ENCODE measurements at regions not wholly inside any gene's neighbourhood (a gene's known extent, or its start where the extent isn't known, plus 50 kb on each side); places are given as distances from the start of the nearest gene placed in this dataset.

DNA sequence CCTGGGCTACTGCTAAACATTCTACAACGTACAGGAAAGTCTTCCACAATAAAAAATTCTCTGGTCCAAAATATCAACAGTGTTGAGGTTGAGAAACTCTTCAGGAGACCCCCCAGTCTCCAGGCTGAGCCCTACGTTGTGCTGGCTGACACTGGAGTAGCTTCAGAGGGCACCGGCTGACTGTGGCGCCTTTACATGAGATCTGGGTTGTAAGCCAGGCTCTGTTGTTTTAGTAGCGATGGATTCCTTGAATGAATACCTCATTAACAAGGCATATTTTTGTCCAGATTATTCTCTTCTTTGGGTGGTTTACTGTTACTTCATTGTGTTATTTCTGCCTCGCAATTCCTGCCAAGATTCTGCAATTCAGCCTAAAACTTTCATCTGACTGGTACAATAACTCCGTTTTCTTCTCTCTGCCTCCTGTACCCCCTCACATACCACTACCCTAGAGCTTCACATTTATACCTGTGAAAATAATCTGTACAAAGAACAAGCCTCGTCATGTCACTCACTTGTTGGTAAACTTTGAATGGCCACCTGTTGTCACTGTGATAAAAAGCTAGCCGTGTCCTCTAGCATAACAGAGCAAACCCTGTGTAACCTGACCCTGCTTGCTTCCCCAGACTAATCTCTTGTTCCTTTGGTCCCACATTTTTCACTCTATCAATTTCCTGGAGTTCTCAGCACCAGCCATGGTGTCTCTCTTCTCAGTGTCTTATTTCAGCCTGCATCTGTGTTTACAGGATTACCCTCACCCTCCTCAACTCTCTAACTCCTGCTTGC, 1476.1 kb upstream of the TENM3 start:
- Histone ChIP-seq H3K27me3 (ENCODE audit: control insufficient read depth, insufficient read depth, low read length) (no peaks in the 10 kb centered on the region), H3K27ac (ENCODE audit: insufficient read depth, low read length, poor library complexity, severe bottlenecking) (no peak overlapping the region), H3K9me3 (ENCODE audit: control insufficient read depth in 2 of 2, low read length in 2 of 2) (peaks cover 0 to 10% of the 10 kb centered on the region in 2 experiments), H3K4me1 (ENCODE audit: control insufficient read depth, insufficient read depth, low read length, poor library complexity, severe bottlenecking) (no peaks in the 10 kb centered on the region), H3K4me3 (ENCODE audit: low read depth, low read length) (no peak overlapping the region), H3K36me3 (ENCODE audit: control insufficient read depth, insufficient read depth, low read length) (no peaks in the 10 kb centered on the region)
- ATAC-seq (ENCODE audit: low read depth in 2 of 2) (no peak), DNase-seq (no peak)
- H3K27ac Mint-ChIP-seq: peak overlapping the region in 1 of 3 donors; percentile 57
- H3K4me3 Mint-ChIP-seq: no peak overlapping the region
- no peaks in the 10 kb centered on the region for H3K27me3 Mint-ChIP-seq
- H3K36me3 Mint-ChIP-seq: peaks cover 3% of the 10 kb centered on the region
- no peaks in the 10 kb centered on the region for H3K4me1 Mint-ChIP-seq
- H3K9me3 Mint-ChIP-seq: peaks cover 0 to 19% (median 5%) of the 10 kb centered on the region in 7 donors

DNA sequence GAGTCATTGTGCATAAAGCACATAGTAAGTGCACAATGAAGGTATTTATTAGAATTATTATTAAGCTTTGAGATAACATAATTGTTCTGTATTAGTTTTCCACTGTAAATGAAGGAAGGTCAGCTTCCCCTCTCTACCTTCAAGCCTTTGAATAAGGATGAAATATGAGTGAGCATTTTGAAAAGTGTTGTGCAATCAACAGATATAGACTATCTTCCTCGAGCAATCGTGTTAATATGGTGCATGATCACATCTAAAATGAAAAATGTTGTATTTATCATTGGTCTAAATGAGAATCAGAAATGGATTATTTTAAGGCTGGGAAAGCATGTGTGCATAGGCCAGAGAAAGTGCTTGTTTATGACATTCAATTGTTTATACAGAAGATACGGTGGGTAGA, 1474.6 kb upstream of the TENM3 start:
- no peak overlapping the region for H3K4me3 Mint-ChIP-seq
- no peak overlapping the region for H3K27ac ChIP-seq (ENCODE audit: insufficient read depth, low read length, poor library complexity, severe bottlenecking)

GRCh38 chr4:180769791-180770190, 1473.4 kb upstream of the TENM3 start:
- Histone ChIP-seq H3K27ac (ENCODE audit: insufficient read depth, low read length, poor library complexity, severe bottlenecking) (no peak overlapping the region), H3K36me3 (ENCODE audit: control insufficient read depth, insufficient read depth, low read length) (no peaks in the 10 kb centered on the region), H3K4me1 (ENCODE audit: control insufficient read depth, insufficient read depth, low read length, poor library complexity, severe bottlenecking) (no peaks in the 10 kb centered on the region), H3K4me3 (ENCODE audit: low read depth, low read length) (no peak overlapping the region), H3K27me3 (ENCODE audit: control insufficient read depth, insufficient read depth, low read length) (no peaks in the 10 kb centered on the region), H3K9me3 (ENCODE audit: control insufficient read depth in 2 of 2, low read length in 2 of 2) (peaks cover 0 to 10% of the 10 kb centered on the region in 2 experiments)
- no peak overlapping the region for H3K27ac Mint-ChIP-seq
- no peak for ATAC-seq (ENCODE audit: low read depth in 2 of 2)
- H3K27me3 Mint-ChIP-seq: no peaks in the 10 kb centered on the region
- H3K4me3 Mint-ChIP-seq: no peak overlapping the region
- DNase-seq: no peak
- no peaks in the 10 kb centered on the region for H3K4me1 Mint-ChIP-seq
- H3K36me3 Mint-ChIP-seq: peaks cover 3% of the 10 kb centered on the region
- peaks cover 0 to 23% (median 5%) of the 10 kb centered on the region in 7 donors for H3K9me3 Mint-ChIP-seq

More for the DNA sequence above, 1474.6 kb upstream of the TENM3 start:
- Mint-ChIP-seq H3K27me3 (no peaks in the 10 kb centered on the region), H3K4me1 (no peaks in the 10 kb centered on the region), H3K27ac (no peak overlapping the region), H3K9me3 (peaks cover 0 to 23% (median 5%) of the 10 kb centered on the region in 7 donors), H3K36me3 (peaks cover 3% of the 10 kb centered on the region)
- Histone ChIP-seq H3K4me1 (ENCODE audit: control insufficient read depth, insufficient read depth, low read length, poor library complexity, severe bottlenecking) (no peaks in the 10 kb centered on the region), H3K4me3 (ENCODE audit: low read depth, low read length) (no peak overlapping the region), H3K9me3 (ENCODE audit: control insufficient read depth in 2 of 2, low read length in 2 of 2) (peaks cover 0 to 10% of the 10 kb centered on the region in 2 experiments), H3K36me3 (ENCODE audit: control insufficient read depth, insufficient read depth, low read length) (no peaks in the 10 kb centered on the region), H3K27me3 (ENCODE audit: control insufficient read depth, insufficient read depth, low read length) (no peaks in the 10 kb centered on the region)
- DNase-seq (no peak), ATAC-seq (ENCODE audit: low read depth in 2 of 2) (no peak)

DNA sequence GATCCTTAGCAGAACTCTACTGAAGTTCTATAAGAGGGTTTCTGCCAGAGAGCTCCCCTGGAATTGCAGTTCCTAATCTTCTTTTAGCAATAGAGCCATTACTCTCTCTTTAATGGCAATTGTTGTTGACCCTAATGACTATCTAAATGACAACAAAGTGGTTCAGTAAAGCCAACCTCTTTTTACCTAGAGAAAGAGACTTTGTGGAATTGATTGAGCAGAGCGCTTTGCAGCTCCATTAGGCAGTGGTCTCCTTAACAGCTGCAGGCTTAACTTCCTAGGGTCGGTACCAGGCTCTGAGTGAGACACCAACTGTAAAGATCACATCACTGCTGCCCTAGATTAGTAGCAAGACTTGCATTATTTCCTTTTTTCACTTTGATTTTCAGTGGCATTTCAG, 1472.9 kb upstream of the TENM3 start:
- Histone ChIP-seq H3K9me3 (ENCODE audit: control insufficient read depth in 2 of 2, low read length in 2 of 2) (peaks cover 0 to 10% of the 10 kb centered on the region in 2 experiments), H3K27me3 (ENCODE audit: control insufficient read depth, insufficient read depth, low read length) (no peaks in the 10 kb centered on the region), H3K4me1 (ENCODE audit: control insufficient read depth, insufficient read depth, low read length, poor library complexity, severe bottlenecking) (no peaks in the 10 kb centered on the region), H3K4me3 (ENCODE audit: low read depth, low read length) (no peak overlapping the region), H3K36me3 (ENCODE audit: control insufficient read depth, insufficient read depth, low read length) (no peaks in the 10 kb centered on the region), H3K27ac (ENCODE audit: insufficient read depth, low read length, poor library complexity, severe bottlenecking) (no peak overlapping the region)
- Mint-ChIP-seq H3K9me3 (peaks cover 0 to 23% (median 5%) of the 10 kb centered on the region in 7 donors), H3K36me3 (peaks cover 3% of the 10 kb centered on the region), H3K4me1 (no peaks in the 10 kb centered on the region), H3K27me3 (no peaks in the 10 kb centered on the region), H3K27ac (no peak overlapping the region), H3K4me3 (no peak overlapping the region)
- DNase-seq (no peak), ATAC-seq (ENCODE audit: low read depth in 2 of 2) (no peak)

GRCh38 chr4:180784940-180785339, 1458.3 kb upstream of the TENM3 start:
- no peak for DNase-seq
- H3K27ac ChIP-seq (ENCODE audit: insufficient read depth, low read length, poor library complexity, severe bottlenecking): no peak overlapping the region
- peaks cover 0 to 18% (median 7%) of the 10 kb centered on the region in 7 donors for H3K9me3 Mint-ChIP-seq
- H3K4me1 ChIP-seq (ENCODE audit: control insufficient read depth, insufficient read depth, low read length, poor library complexity, severe bottlenecking): no peaks in the 10 kb centered on the region
- no peak overlapping the region for H3K27ac Mint-ChIP-seq
- no peaks in the 10 kb centered on the region for H3K36me3 Mint-ChIP-seq
- no peak for ATAC-seq (ENCODE audit: low read depth in 2 of 2)
- no peaks in the 10 kb centered on the region for H3K36me3 ChIP-seq (ENCODE audit: control insufficient read depth, insufficient read depth, low read length)
- no peak overlapping the region for H3K4me3 ChIP-seq (ENCODE audit: low read depth, low read length)
- no peaks in the 10 kb centered on the region for H3K27me3 ChIP-seq (ENCODE audit: control insufficient read depth, insufficient read depth, low read length)
- H3K9me3 ChIP-seq (ENCODE audit: control insufficient read depth in 2 of 2, low read length in 2 of 2): peaks cover 0 to 5% of the 10 kb centered on the region in 2 experiments
- no peaks in the 10 kb centered on the region for H3K4me1 Mint-ChIP-seq
- no peaks in the 10 kb centered on the region for H3K27me3 Mint-ChIP-seq
- H3K4me3 Mint-ChIP-seq: no peak overlapping the region

GRCh38 chr4:180788729-180789128, 1454.5 kb upstream of the TENM3 start:
- Histone ChIP-seq H3K36me3 (ENCODE audit: control insufficient read depth, insufficient read depth, low read length) (no peaks in the 10 kb centered on the region), H3K4me1 (ENCODE audit: control insufficient read depth, insufficient read depth, low read length, poor library complexity, severe bottlenecking) (no peaks in the 10 kb centered on the region), H3K27me3 (ENCODE audit: control insufficient read depth, insufficient read depth, low read length) (no peaks in the 10 kb centered on the region), H3K4me3 (ENCODE audit: low read depth, low read length) (no peak overlapping the region), H3K9me3 (ENCODE audit: control insufficient read depth in 2 of 2, low read length in 2 of 2) (peaks cover 0 to 5% of the 10 kb centered on the region in 2 experiments), H3K27ac (ENCODE audit: insufficient read depth, low read length, poor library complexity, severe bottlenecking) (no peak overlapping the region)
- DNase-seq (no peak), ATAC-seq (ENCODE audit: low read depth in 2 of 2) (no peak)
- Mint-ChIP-seq H3K36me3 (no peaks in the 10 kb centered on the region), H3K4me1 (no peaks in the 10 kb centered on the region), H3K4me3 (no peak overlapping the region), H3K9me3 (peaks cover 0 to 16% (median 6%) of the 10 kb centered on the region in 7 donors), H3K27ac (no peak overlapping the region), H3K27me3 (no peaks in the 10 kb centered on the region)

DNA sequence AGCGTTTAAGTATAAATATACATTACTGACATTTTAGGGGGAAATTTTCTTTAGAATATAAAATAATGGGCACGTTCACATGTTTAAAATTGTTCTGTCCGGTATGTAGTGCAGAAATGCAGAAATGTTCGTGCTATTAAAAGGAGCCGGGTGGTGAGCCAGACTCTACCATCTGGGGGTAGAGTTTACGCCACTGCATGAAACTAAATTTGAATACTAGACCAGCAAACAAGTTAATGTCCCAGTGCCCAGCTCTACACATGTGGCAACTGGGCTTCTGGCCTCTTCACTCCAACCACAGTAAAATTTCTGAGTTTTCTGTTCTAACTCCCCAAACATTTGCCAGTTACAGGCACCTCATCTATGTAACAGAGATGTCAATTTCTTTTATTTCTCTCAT, 1453.3 kb upstream of the TENM3 start:
- Histone ChIP-seq H3K36me3 (ENCODE audit: control insufficient read depth, insufficient read depth, low read length) (no peaks in the 10 kb centered on the region), H3K27me3 (ENCODE audit: control insufficient read depth, insufficient read depth, low read length) (no peaks in the 10 kb centered on the region), H3K27ac (ENCODE audit: insufficient read depth, low read length, poor library complexity, severe bottlenecking) (no peak overlapping the region), H3K4me1 (ENCODE audit: control insufficient read depth, insufficient read depth, low read length, poor library complexity, severe bottlenecking) (no peaks in the 10 kb centered on the region), H3K4me3 (ENCODE audit: low read depth, low read length) (no peak overlapping the region), H3K9me3 (ENCODE audit: control insufficient read depth in 2 of 2, low read length in 2 of 2) (peaks cover 0 to under 1% of the 10 kb centered on the region in 2 experiments)
- H3K36me3 Mint-ChIP-seq: no peaks in the 10 kb centered on the region
- no peak for ATAC-seq (ENCODE audit: low read depth in 2 of 2)
- peaks cover 0 to 16% (median 6%) of the 10 kb centered on the region in 7 donors for H3K9me3 Mint-ChIP-seq
- no peak overlapping the region for H3K27ac Mint-ChIP-seq
- no peak overlapping the region for H3K4me3 Mint-ChIP-seq
- DNase-seq: no peak
- no peaks in the 10 kb centered on the region for H3K27me3 Mint-ChIP-seq
- H3K4me1 Mint-ChIP-seq: no peaks in the 10 kb centered on the region

GRCh38 chr4:180790471-180790870, 1452.7 kb upstream of the TENM3 start:
- Mint-ChIP-seq H3K36me3 (no peaks in the 10 kb centered on the region), H3K9me3 (peaks cover 0 to 16% (median 6%) of the 10 kb centered on the region in 7 donors), H3K4me1 (no peaks in the 10 kb centered on the region), H3K27ac (no peak overlapping the region), H3K4me3 (no peak overlapping the region), H3K27me3 (no peaks in the 10 kb centered on the region)
- Histone ChIP-seq H3K36me3 (ENCODE audit: control insufficient read depth, insufficient read depth, low read length) (no peaks in the 10 kb centered on the region), H3K27me3 (ENCODE audit: control insufficient read depth, insufficient read depth, low read length) (no peaks in the 10 kb centered on the region), H3K4me3 (ENCODE audit: low read depth, low read length) (no peak overlapping the region), H3K27ac (ENCODE audit: insufficient read depth, low read length, poor library complexity, severe bottlenecking) (no peak overlapping the region), H3K9me3 (ENCODE audit: control insufficient read depth in 2 of 2, low read length in 2 of 2) (no peaks in the 10 kb centered on the region), H3K4me1 (ENCODE audit: control insufficient read depth, insufficient read depth, low read length, poor library complexity, severe bottlenecking) (no peaks in the 10 kb centered on the region)
- ATAC-seq (ENCODE audit: low read depth in 2 of 2) (no peak), DNase-seq (no peak)
